ENCODE measurements at regions not wholly inside any gene's neighbourhood (a gene's known extent, or its start where the extent isn't known, plus 50 kb on each side); places are given as distances from the start of the nearest gene placed in this dataset.

GRCh38 chr3:82392203-82392775 lies 630.8 kb upstream of the GBE1 start:
- Mint-ChIP-seq H3K4me3 (ENCODE audit: unreplicated experiment) (no peak overlapping the region), H3K27me3 (ENCODE audit: unreplicated experiment) (no peaks in the 10 kb centered on the region), H3K9me3 (ENCODE audit: unreplicated experiment) (no peaks in the 10 kb centered on the region), H3K27ac (ENCODE audit: unreplicated experiment) (no peak overlapping the region), H3K4me1 (ENCODE audit: unreplicated experiment) (no peaks in the 10 kb centered on the region), H3K36me3 (ENCODE audit: low read depth, unreplicated experiment) (no peaks in the 10 kb centered on the region)
- no peak for DNase-seq (ENCODE audit: low spot score)
- TF ChIP-seq CTCF (IDR thresholded peaks at IDR 0.05; ENCODE audit: unreplicated experiment), result no peak

DNA sequence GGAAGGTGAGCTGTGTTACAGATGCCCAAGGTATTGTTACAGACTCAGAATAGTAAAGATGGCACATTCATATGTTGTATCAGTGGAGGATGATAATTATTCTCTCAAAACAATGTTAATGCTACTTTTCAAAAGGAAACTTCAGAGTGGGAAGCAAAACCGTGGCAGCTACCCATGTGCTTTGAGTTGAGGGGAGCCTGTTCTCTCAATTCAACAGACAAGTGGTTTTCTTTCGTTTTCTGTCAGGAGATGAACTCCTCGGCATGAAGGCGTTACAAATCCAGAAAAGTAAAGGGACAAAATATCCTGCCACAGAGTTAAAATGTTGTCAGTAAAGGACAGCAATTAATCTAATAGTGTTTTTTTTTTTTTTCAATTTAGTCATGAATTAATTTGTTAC lies 629.4 kb upstream of the GBE1 start:
- TF ChIP-seq CTCF (IDR thresholded peaks at IDR 0.05; ENCODE audit: unreplicated experiment), result no peak
- DNase-seq (ENCODE audit: low spot score), result no peak
- Mint-ChIP-seq H3K4me1 (ENCODE audit: unreplicated experiment) (no peaks in the 10 kb centered on the region), H3K27me3 (ENCODE audit: unreplicated experiment) (no peaks in the 10 kb centered on the region), H3K36me3 (ENCODE audit: low read depth, unreplicated experiment) (no peaks in the 10 kb centered on the region), H3K27ac (ENCODE audit: unreplicated experiment) (no peak overlapping the region), H3K4me3 (ENCODE audit: unreplicated experiment) (no peak overlapping the region), H3K9me3 (ENCODE audit: unreplicated experiment) (no peaks in the 10 kb centered on the region)

GRCh38 chr3:82386647-82387046 lies 625.2 kb upstream of the GBE1 start:
- Mint-ChIP-seq H3K27ac (ENCODE audit: unreplicated experiment) (no peak overlapping the region), H3K36me3 (ENCODE audit: low read depth, unreplicated experiment) (no peaks in the 10 kb centered on the region), H3K4me3 (ENCODE audit: unreplicated experiment) (no peak overlapping the region), H3K4me1 (ENCODE audit: unreplicated experiment) (no peaks in the 10 kb centered on the region), H3K27me3 (ENCODE audit: unreplicated experiment) (no peaks in the 10 kb centered on the region), H3K9me3 (ENCODE audit: unreplicated experiment) (no peaks in the 10 kb centered on the region)
- no peak for DNase-seq (ENCODE audit: low spot score)
- no peak for TF ChIP-seq CTCF (IDR thresholded peaks at IDR 0.05; ENCODE audit: unreplicated experiment)

- H3K9me3 Mint-ChIP-seq (ENCODE audit: unreplicated experiment), result no peaks in the 10 kb centered on the region
- no peaks in the 10 kb centered on the region for H3K4me1 Mint-ChIP-seq (ENCODE audit: unreplicated experiment)
- no peak for TF ChIP-seq CTCF (IDR thresholded peaks at IDR 0.05; ENCODE audit: unreplicated experiment)
- DNase-seq (ENCODE audit: low spot score), result no peak
- no peaks in the 10 kb centered on the region for H3K36me3 Mint-ChIP-seq (ENCODE audit: low read depth, unreplicated experiment)
- no peaks in the 10 kb centered on the region for H3K27me3 Mint-ChIP-seq (ENCODE audit: unreplicated experiment)
- no peak overlapping the region for H3K27ac Mint-ChIP-seq (ENCODE audit: unreplicated experiment)
- H3K4me3 Mint-ChIP-seq (ENCODE audit: unreplicated experiment), result no peak overlapping the region
Measured at GRCh38 chr3:82384181-82384580, 622.7 kb upstream of the GBE1 start.

DNA sequence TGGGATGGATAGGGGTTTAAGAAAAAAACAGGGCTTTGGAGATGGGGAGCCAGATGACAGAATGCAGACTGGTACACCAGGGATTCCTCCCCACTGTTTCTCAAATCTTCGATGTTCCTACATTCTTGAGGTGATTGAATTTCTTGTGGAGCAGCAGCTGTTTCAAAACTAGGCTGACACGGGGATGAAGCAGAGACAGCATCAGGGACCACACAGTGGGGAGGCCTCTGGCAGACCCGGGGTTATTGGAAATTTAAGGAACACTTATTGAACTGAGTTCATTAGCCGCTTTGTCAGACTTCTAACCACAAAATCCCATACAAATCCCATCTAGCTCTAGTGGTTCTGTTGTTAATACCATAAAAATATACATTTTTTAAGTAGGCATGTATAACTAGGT lies 621.4 kb upstream of the GBE1 start:
- Mint-ChIP-seq H3K27ac (ENCODE audit: unreplicated experiment) (no peak overlapping the region), H3K36me3 (ENCODE audit: low read depth, unreplicated experiment) (no peaks in the 10 kb centered on the region), H3K9me3 (ENCODE audit: unreplicated experiment) (peaks cover 3% of the 10 kb centered on the region), H3K4me1 (ENCODE audit: unreplicated experiment) (no peaks in the 10 kb centered on the region), H3K27me3 (ENCODE audit: unreplicated experiment) (no peaks in the 10 kb centered on the region), H3K4me3 (ENCODE audit: unreplicated experiment) (no peak overlapping the region)
- no peak for TF ChIP-seq CTCF (IDR thresholded peaks at IDR 0.05; ENCODE audit: unreplicated experiment)
- no peak for DNase-seq (ENCODE audit: low spot score)
